Esophagus squamous epithelium (tissue), 5 donors: ENCODE measurements at regions not wholly inside any gene's neighbourhood (a gene's known extent, or its start where the extent isn't known, plus 50 kb on each side); places are given as distances from the start of the nearest gene placed in this dataset.

Source experiments
- DNase-seq: peaks from one replicate; lab custom pipeline; 2025; lab: John Stamatoyannopoulos, UW
- H3K27ac ChIP-seq, 4 donors: fragments of 200-600 bp; sonication (generic); one replicate each; pipeline ENCODE4 v1.5.1; 2016 to 2019; ENCODE audit warnings: mild to moderate bottlenecking in 1 of 4
- H3K27me3 ChIP-seq, 4 donors: fragments of 200-600 bp; sonication (generic); 1 replicate in 3 of 4; 2 replicates in 1 of 4; pipeline versions ENCODE4 v1.5.1 to v1.6.0; 2017 to 2021; ENCODE audit warnings: antibody characterized with exemption in 1 of 4
- H3K36me3 ChIP-seq, 3 donors: fragments of 200-600 bp; sonication (generic); one replicate each; pipeline ENCODE4 v1.5.1; 2016 to 2019
- H3K4me1 ChIP-seq, 3 donors: fragments of 200-600 bp; sonication (generic); one replicate each; pipeline ENCODE4 v1.5.1; 2017 to 2019
- H3K4me3 ChIP-seq, 4 donors: fragments of 200-600 bp; sonication (generic); 1 replicate in 3 of 4; 2 replicates in 1 of 4; pipeline ENCODE4 v1.5.1; 2016 to 2019; ENCODE audit warnings: mild to moderate bottlenecking in 2 of 4, moderate library complexity in 1 of 4
- H3K9me3 ChIP-seq, 3 donors: fragments of 200-600 bp; sonication (generic); one replicate each; pipeline ENCODE4 v1.5.1; 2016 to 2019
- POLR2A ChIP-seq, 4 donors: fragments of 450-650 bp; IDR thresholded peaks; one replicate each; pipeline ENCODE4 v1.6.1; 2017; ENCODE audit warnings: antibody characterized with exemption in 4 of 4, mild to moderate bottlenecking in 4 of 4, moderate library complexity in 3 of 4
- WGBS, 2 donors: methylation state at CpG; one replicate each; pipeline ENCODE4 v1.1.5; 2018; 5-methylcytosine and 5-hydroxymethylcytosine counted together
- intact Hi-C: fragments of 100-400 bp; cut with DNase I; formaldehyde crosslinking; loops from one replicate; pipeline ENCODE4 v1.15.0; 2022
- TF ChIP-seq, protein P1 (sequence below), 6 experiments: fragments of 450-650 bp in 4 of 6; fragments of 200-600 bp in 2 of 6; sonication (generic) in 2 of 6; IDR thresholded peaks; one replicate each; pipeline ENCODE4 v1.5.1; 2016 to 2019; ENCODE audit warnings: antibody characterized with exemption in 6 of 6, mild to moderate bottlenecking in 4 of 6, moderate library complexity in 4 of 6
- donor health status: DM: yes; HTN: yes; CAD: no.

GRCh38 chrX:68945081-68945602, 116.3 kb downstream of the EFNB1 start:
- intact Hi-C loops, result no loop called here
- H3K9me3 ChIP-seq, result no peaks in the 10 kb centered on the region
- DNase-seq, result no peak
- no peak overlapping the region for H3K27ac ChIP-seq
- no peaks in the 10 kb centered on the region for H3K27me3 ChIP-seq
- TF ChIP-seq, protein P1, sequence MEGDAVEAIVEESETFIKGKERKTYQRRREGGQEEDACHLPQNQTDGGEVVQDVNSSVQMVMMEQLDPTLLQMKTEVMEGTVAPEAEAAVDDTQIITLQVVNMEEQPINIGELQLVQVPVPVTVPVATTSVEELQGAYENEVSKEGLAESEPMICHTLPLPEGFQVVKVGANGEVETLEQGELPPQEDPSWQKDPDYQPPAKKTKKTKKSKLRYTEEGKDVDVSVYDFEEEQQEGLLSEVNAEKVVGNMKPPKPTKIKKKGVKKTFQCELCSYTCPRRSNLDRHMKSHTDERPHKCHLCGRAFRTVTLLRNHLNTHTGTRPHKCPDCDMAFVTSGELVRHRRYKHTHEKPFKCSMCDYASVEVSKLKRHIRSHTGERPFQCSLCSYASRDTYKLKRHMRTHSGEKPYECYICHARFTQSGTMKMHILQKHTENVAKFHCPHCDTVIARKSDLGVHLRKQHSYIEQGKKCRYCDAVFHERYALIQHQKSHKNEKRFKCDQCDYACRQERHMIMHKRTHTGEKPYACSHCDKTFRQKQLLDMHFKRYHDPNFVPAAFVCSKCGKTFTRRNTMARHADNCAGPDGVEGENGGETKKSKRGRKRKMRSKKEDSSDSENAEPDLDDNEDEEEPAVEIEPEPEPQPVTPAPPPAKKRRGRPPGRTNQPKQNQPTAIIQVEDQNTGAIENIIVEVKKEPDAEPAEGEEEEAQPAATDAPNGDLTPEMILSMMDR (IDR thresholded peaks at IDR 0.05), result no peak
- TF ChIP-seq POLR2A (IDR thresholded peaks at IDR 0.05), result no peak
- 52% methylated on average over 2 of the region's 2 CpGs; no CpG with 5 or more reads in 1 of the 2 donors for WGBS, 2 donors
- H3K4me1 ChIP-seq, result no peaks in the 10 kb centered on the region
- no peaks in the 10 kb centered on the region for H3K36me3 ChIP-seq
- H3K4me3 ChIP-seq, result no peak overlapping the region

DNA sequence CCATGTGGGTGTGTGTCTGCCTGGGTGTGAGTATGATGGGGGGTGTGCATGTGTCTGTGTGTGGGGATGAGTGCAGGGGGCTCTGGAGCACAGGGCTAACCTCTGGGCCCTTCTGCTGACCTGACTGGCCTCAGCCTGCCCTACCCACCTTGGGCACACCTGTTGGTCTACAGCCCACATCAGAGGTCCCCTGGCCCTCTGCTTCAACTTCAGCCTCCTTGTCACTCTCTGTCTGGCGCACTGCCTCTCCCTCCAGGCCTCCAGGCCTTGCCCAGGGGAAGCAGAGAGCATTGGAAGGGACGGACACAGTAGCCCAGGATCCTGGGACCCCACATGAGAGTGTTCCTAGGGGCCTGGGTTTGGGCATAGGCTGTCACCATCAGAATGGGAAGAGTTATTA, 115.4 kb downstream of the EFNB1 start:
- no peak overlapping the region for H3K4me3 ChIP-seq
- no peak overlapping the region for H3K27ac ChIP-seq
- 49% methylated on average over 2 of the region's 2 CpGs; no CpG with 5 or more reads in 1 of the 2 donors for WGBS, 2 donors
- no peaks in the 10 kb centered on the region for H3K36me3 ChIP-seq
- H3K4me1 ChIP-seq, result no peaks in the 10 kb centered on the region
- H3K9me3 ChIP-seq, result no peaks in the 10 kb centered on the region
- TF ChIP-seq, protein P1 (IDR thresholded peaks at IDR 0.05), result no peak
- TF ChIP-seq POLR2A (IDR thresholded peaks at IDR 0.05), result no peak
- intact Hi-C loops, result no loop called here
- no peaks in the 10 kb centered on the region for H3K27me3 ChIP-seq
- no peak for DNase-seq

GRCh38 chrX:68942840-68943239, 114.0 kb downstream of the EFNB1 start:
- TF ChIP-seq, protein P1 (IDR thresholded peaks at IDR 0.05), result no peak
- TF ChIP-seq POLR2A (IDR thresholded peaks at IDR 0.05), result no peak
- no peaks in the 10 kb centered on the region for H3K9me3 ChIP-seq
- H3K27me3 ChIP-seq, result no peaks in the 10 kb centered on the region
- WGBS, 2 donors, result 75 to 92% methylated on average over 2 of the region's 2 CpGs
- H3K4me3 ChIP-seq, result no peak overlapping the region
- H3K27ac ChIP-seq, result no peak overlapping the region
- H3K4me1 ChIP-seq, result no peaks in the 10 kb centered on the region
- intact Hi-C loops, result no loop called here
- no peaks in the 10 kb centered on the region for H3K36me3 ChIP-seq
- no peak for DNase-seq

DNA sequence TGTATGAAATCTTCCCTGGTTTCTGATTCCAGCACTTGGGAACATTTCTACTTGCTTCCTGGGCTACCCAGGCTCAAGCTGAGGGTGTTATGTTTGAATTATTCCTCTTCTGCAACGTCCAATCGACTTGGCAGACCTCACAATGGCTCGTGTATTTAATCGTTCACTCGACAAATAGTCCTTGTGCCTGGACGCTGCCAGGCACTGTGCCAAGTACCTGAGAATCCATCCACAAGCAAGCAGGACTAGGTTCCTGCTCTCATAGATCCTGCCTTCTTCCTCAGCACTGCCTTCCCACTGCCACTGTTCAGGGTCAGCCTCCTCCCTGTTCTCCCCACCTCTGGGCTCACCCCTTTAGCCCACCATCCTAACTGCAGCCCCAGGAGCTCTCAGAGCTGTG, 113.3 kb downstream of the EFNB1 start:
- H3K36me3 ChIP-seq, result no peaks in the 10 kb centered on the region
- TF ChIP-seq, protein P1 (IDR thresholded peaks at IDR 0.05), result no peak
- TF ChIP-seq POLR2A (IDR thresholded peaks at IDR 0.05), result no peak
- H3K4me3 ChIP-seq, result no peak overlapping the region
- H3K9me3 ChIP-seq, result no peaks in the 10 kb centered on the region
- 28 to 61% methylated on average over 6 of the region's 6 CpGs for WGBS, 2 donors
- H3K4me1 ChIP-seq, result no peaks in the 10 kb centered on the region
- no peak overlapping the region for H3K27ac ChIP-seq
- DNase-seq, result no peak
- intact Hi-C loops, result no loop called here
- no peaks in the 10 kb centered on the region for H3K27me3 ChIP-seq

- 61 to 86% methylated on average over 2 of the region's 4 CpGs for WGBS, 2 donors
- H3K4me3 ChIP-seq, result no peak overlapping the region
- no peaks in the 10 kb centered on the region for H3K9me3 ChIP-seq
- intact Hi-C loops, result no loop called here
- H3K36me3 ChIP-seq, result no peaks in the 10 kb centered on the region
- H3K27me3 ChIP-seq, result no peaks in the 10 kb centered on the region
- TF ChIP-seq, protein P1 (IDR thresholded peaks at IDR 0.05), result no peak
- TF ChIP-seq POLR2A (IDR thresholded peaks at IDR 0.05), result no peak
- no peak for DNase-seq
- no peak overlapping the region for H3K27ac ChIP-seq
- H3K4me1 ChIP-seq, result no peaks in the 10 kb centered on the region
These were observed 112.6 kb downstream of the EFNB1 start for GRCh38 chrX:68941385-68941952.
